Neural crest cell (in vitro differentiated cells): ENCODE measurements at regions not wholly inside any gene's neighbourhood (a gene's known extent, or its start where the extent isn't known, plus 50 kb on each side); places are given as distances from the start of the nearest gene placed in this dataset.

Experiments
- DNase-seq: peaks from one replicate; pipeline ENCODE4 v3.0.0; 2021; ENCODE audit warnings: low read depth, mixed read lengths, low spot score
- H3K27ac Mint-ChIP-seq: one replicate; pipeline ENCODE4 v1.8.0; 2021; ENCODE audit warnings: mild to moderate bottlenecking, mixed read lengths; ENCODE audit not compliant: unreplicated experiment
- H3K27me3 Mint-ChIP-seq: 2 replicates; pipeline ENCODE4 v1.8.0; 2021; ENCODE audit warnings: low read depth, mild to moderate bottlenecking, mixed read lengths
- H3K36me3 Mint-ChIP-seq: 2 replicates; pipeline ENCODE4 v1.8.0; 2021; ENCODE audit warnings: low read depth, mild to moderate bottlenecking, mixed read lengths
- H3K4me1 Mint-ChIP-seq: 2 replicates; pipeline ENCODE4 v1.8.0; 2021; ENCODE audit warnings: mixed read lengths
- H3K4me3 Mint-ChIP-seq: one replicate; pipeline ENCODE4 v1.8.0; 2021; ENCODE audit warnings: mild to moderate bottlenecking, mixed read lengths
- H3K9me3 Mint-ChIP-seq: 2 replicates; pipeline ENCODE4 v1.8.0; 2021; ENCODE audit warnings: mixed read lengths
- TF ChIP-seq, protein P1 (sequence below): fragments of 200-600 bp; sonication (generic); conservative IDR thresholded peaks from 2 replicates; pipeline ENCODE4 v1.5.0; 2021; ENCODE audit warnings: antibody characterized with exemption, mild to moderate bottlenecking

DNA sequence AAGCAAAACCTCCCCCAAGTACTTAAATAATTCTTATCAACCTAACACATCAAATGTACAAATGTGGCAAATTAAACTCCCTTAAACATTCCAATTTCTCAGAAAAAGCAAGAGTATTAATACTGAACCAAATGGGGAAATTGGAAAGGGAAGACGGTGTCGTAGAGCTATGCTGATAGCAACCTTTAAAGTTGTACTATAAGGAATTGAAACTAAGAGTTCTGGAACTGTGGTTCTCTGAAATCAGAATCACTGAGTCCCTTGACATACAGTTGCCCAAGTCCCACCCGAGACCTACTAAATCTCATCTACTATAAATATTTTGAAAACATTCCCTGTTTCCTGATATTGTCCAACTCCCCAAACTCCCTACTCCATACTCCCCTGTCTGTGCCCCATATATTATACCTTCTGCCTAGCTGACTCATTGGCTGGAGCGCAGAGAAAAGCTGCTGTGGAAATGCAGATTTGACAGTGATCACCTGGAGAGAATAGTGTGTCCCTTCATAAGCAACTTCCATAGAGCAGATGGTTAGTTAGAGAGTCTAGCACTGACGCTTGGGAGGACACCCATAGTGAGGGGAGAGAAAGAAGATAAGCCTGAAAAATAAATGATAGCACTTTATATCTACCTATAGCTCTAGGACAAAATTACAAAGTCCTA lies 51.4 kb upstream of the ITM2B start:
- no peak for DNase-seq
- Mint-ChIP-seq H3K27ac (no peak overlapping the region), H3K36me3 (no peaks in the 10 kb centered on the region), H3K9me3 (no peaks in the 10 kb centered on the region), H3K4me1 (no peaks in the 10 kb centered on the region), H3K27me3 (no peaks in the 10 kb centered on the region), H3K4me3 (no peak overlapping the region)
- TF ChIP-seq, protein P1, sequence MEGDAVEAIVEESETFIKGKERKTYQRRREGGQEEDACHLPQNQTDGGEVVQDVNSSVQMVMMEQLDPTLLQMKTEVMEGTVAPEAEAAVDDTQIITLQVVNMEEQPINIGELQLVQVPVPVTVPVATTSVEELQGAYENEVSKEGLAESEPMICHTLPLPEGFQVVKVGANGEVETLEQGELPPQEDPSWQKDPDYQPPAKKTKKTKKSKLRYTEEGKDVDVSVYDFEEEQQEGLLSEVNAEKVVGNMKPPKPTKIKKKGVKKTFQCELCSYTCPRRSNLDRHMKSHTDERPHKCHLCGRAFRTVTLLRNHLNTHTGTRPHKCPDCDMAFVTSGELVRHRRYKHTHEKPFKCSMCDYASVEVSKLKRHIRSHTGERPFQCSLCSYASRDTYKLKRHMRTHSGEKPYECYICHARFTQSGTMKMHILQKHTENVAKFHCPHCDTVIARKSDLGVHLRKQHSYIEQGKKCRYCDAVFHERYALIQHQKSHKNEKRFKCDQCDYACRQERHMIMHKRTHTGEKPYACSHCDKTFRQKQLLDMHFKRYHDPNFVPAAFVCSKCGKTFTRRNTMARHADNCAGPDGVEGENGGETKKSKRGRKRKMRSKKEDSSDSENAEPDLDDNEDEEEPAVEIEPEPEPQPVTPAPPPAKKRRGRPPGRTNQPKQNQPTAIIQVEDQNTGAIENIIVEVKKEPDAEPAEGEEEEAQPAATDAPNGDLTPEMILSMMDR: no peak

DNA sequence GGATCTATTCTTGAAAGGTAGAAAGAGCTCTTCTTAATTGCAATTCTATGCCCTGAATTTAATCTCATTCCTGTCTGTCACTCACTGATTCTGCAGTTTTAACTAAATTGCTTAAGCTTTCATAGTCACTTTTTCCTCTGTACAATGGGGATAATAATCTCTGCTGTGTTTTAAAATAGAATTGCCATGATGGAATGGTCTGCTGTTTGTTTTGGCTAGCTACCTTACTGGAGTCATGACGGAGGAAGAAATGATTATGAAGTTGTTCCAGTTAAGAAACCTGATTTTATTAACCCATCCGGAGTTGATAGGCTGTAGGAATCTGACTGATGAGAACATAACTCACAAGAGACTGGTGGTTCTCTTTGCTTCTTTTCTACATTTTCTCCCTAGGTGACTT lies 54.9 kb upstream of the ITM2B start:
- Mint-ChIP-seq H3K9me3 (peaks cover 8% of the 10 kb centered on the region), H3K4me1 (no peaks in the 10 kb centered on the region), H3K36me3 (peaks cover 2% of the 10 kb centered on the region), H3K27ac (no peak overlapping the region), H3K4me3 (no peak overlapping the region), H3K27me3 (no peaks in the 10 kb centered on the region)
- DNase-seq: no peak
- TF ChIP-seq, protein P1: no peak

DNA sequence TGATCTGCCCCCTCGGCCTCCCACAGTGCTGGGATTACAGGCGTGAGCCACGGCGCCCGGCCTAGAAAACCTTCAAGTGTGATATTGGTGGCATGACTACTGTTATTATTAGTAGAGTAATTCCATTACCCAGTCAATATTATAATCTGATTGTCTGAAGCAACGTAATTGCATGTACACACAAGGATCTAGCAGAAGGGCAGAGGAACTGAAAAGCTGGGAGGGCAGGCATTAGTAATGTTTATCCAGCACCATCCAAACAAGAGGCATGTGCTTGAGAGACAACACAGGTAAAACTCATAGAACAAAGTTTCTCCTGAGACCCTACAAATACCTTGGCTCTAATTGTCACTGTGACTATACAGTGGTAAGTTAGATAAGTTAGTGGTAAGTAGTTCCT lies 56.2 kb upstream of the ITM2B start:
- Mint-ChIP-seq H3K4me1 (no peaks in the 10 kb centered on the region), H3K36me3 (peaks cover 2% of the 10 kb centered on the region), H3K9me3 (peaks cover 8% of the 10 kb centered on the region), H3K27me3 (no peaks in the 10 kb centered on the region), H3K27ac (no peak overlapping the region), H3K4me3 (no peak overlapping the region)
- DNase-seq: no peak
- TF ChIP-seq, protein P1: no peak

DNA sequence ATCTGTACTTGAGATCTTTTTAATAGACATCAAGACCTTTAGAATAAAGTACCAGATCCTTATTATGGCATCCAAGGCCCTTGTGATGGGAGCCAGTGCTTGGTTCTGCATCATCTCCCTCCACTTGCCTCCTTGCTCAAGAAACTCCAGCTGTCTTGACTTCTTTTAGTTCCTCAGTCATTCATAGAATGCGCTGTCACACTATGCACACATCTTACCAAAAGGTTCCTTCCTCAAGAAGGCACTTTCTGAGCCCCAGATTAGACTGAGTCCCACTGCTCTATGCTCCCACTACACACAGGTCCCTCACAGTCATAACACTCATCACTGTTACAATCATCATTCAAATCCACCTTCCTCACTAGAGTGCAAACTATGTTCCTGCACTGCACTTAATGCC lies 57.8 kb upstream of the ITM2B start:
- no peak overlapping the region for H3K27ac Mint-ChIP-seq
- no peak for DNase-seq
- H3K27me3 Mint-ChIP-seq: no peaks in the 10 kb centered on the region
- no peaks in the 10 kb centered on the region for H3K4me1 Mint-ChIP-seq
- H3K9me3 Mint-ChIP-seq: peaks cover 8% of the 10 kb centered on the region
- peaks cover 2% of the 10 kb centered on the region for H3K36me3 Mint-ChIP-seq
- TF ChIP-seq, protein P1: no peak
- H3K4me3 Mint-ChIP-seq: no peak overlapping the region

DNA sequence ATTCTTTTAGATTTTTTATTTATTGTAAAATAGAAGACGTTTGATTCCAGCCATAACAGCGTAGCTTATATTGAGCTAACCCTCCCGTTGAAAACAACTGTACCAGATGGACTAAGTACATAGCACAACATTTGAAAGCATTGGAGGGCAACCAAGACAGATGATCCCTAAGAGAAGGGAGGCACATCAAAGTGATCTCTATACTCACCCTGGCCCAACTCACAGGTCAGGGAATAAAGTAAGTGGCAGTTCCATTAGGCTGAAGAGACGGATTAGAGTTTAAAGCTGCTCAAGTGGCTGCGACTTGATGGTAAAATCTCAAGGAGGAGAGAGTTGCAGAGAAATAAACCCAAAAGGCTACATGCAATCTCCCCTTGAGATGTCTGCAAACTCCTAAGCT lies 65.1 kb upstream of the ITM2B start:
- Mint-ChIP-seq H3K9me3 (no peaks in the 10 kb centered on the region), H3K4me1 (no peaks in the 10 kb centered on the region), H3K36me3 (no peaks in the 10 kb centered on the region)

More for the DNA sequence above, 65.1 kb upstream of the ITM2B start:
- DNase-seq: no peak
- Mint-ChIP-seq H3K27me3 (no peaks in the 10 kb centered on the region), H3K4me3 (no peak overlapping the region), H3K27ac (no peak overlapping the region)
- TF ChIP-seq, protein P1: no peak
